ENCODE measurements at regions not wholly inside any gene's neighbourhood (a gene's known extent, or its start where the extent isn't known, plus 50 kb on each side); places are given as distances from the start of the nearest gene placed in this dataset.

DNA sequence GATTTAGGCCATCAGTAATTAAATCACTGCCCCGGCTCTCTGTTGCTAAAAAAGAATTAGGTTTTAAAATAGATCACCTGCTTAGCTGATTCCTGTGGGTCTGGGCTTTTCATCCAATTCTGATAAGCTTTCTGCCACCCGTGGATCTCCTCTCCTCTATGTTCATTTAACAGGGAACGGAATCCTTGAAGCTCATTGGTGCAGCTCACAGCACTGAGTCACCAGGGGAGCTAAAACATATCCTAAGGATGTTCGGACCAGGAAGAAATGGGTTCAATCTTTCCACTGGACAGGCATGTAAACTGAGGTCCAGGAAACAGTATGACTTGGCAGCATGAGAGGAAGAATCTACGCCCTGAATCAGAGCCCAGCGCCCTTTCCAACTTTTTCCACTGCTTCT, 267.1 kb upstream of the GRIA1 start:
- Histone ChIP-seq H3K4me3 (no peak overlapping the region), H3K27ac (no peak overlapping the region), H3K9me3 (no peaks in the 10 kb centered on the region), H3K4me1 (no peaks in the 10 kb centered on the region), H3K36me3 (no peaks in the 10 kb centered on the region), H3K27me3 (no peaks in the 10 kb centered on the region)
- TF ChIP-seq, protein P1, sequence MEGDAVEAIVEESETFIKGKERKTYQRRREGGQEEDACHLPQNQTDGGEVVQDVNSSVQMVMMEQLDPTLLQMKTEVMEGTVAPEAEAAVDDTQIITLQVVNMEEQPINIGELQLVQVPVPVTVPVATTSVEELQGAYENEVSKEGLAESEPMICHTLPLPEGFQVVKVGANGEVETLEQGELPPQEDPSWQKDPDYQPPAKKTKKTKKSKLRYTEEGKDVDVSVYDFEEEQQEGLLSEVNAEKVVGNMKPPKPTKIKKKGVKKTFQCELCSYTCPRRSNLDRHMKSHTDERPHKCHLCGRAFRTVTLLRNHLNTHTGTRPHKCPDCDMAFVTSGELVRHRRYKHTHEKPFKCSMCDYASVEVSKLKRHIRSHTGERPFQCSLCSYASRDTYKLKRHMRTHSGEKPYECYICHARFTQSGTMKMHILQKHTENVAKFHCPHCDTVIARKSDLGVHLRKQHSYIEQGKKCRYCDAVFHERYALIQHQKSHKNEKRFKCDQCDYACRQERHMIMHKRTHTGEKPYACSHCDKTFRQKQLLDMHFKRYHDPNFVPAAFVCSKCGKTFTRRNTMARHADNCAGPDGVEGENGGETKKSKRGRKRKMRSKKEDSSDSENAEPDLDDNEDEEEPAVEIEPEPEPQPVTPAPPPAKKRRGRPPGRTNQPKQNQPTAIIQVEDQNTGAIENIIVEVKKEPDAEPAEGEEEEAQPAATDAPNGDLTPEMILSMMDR (IDR thresholded peaks at IDR 0.05), result no peak
- TF ChIP-seq POLR2A (IDR thresholded peaks at IDR 0.05), result no peak
- no peak for TF ChIP-seq POLR2AphosphoS5 (IDR thresholded peaks at IDR 0.05)
- no peak for TF ChIP-seq EP300 (IDR thresholded peaks at IDR 0.05; ENCODE audit: low read depth)
- DNase-seq, result no peak
- intact Hi-C loops (cut with DNase I; ENCODE audit: low total_unique reads), result no loop called here
- in situ Hi-C loops (cut with MboI; ENCODE audit: low pct_ligation_motif_present in 1 of 4, low pct_unique_long_range_greater_than_20kb in 1 of 4, low sequenced_read_pairs in 3 of 4), result no loop called here
- 78 to 85% methylated on average over 5 to 6 of the region's 6 CpGs for WGBS, 2 donors (ENCODE audit: low coverage in 1 of 2)

GRCh38 chr5:153224651-153225050, 265.8 kb upstream of the GRIA1 start:
- no peak overlapping the region for H3K27ac ChIP-seq
- no peak for TF ChIP-seq EP300 (IDR thresholded peaks at IDR 0.05; ENCODE audit: low read depth)
- no peak for TF ChIP-seq POLR2AphosphoS5 (IDR thresholded peaks at IDR 0.05)
- no peaks in the 10 kb centered on the region for H3K27me3 ChIP-seq
- H3K4me1 ChIP-seq, result no peaks in the 10 kb centered on the region
- H3K4me3 ChIP-seq, result no peak overlapping the region
- in situ Hi-C loops (cut with MboI; ENCODE audit: low pct_ligation_motif_present in 1 of 4, low pct_unique_long_range_greater_than_20kb in 1 of 4, low sequenced_read_pairs in 3 of 4) (no loop called here), intact Hi-C loops (cut with DNase I; ENCODE audit: low total_unique reads) (no loop called here)
- DNase-seq, result no peak
- H3K36me3 ChIP-seq, result no peaks in the 10 kb centered on the region
- no peaks in the 10 kb centered on the region for H3K9me3 ChIP-seq

- 51 to 64% methylated on average over 2 of the region's 2 CpGs for WGBS, 2 donors (ENCODE audit: low coverage in 1 of 2)
- Histone ChIP-seq H3K27me3 (no peaks in the 10 kb centered on the region), H3K9me3 (no peaks in the 10 kb centered on the region), H3K27ac (no peak overlapping the region), H3K4me3 (no peak overlapping the region), H3K36me3 (no peaks in the 10 kb centered on the region), H3K4me1 (no peaks in the 10 kb centered on the region)
- DNase-seq, result no peak
- intact Hi-C loops (cut with DNase I; ENCODE audit: low total_unique reads), result no loop called here
- TF ChIP-seq POLR2AphosphoS5 (IDR thresholded peaks at IDR 0.05), result no peak
- TF ChIP-seq, protein P1 (IDR thresholded peaks at IDR 0.05), result no peak
- in situ Hi-C loops (cut with MboI; ENCODE audit: low pct_ligation_motif_present in 1 of 4, low pct_unique_long_range_greater_than_20kb in 1 of 4, low sequenced_read_pairs in 3 of 4), result no loop called here
Measured at GRCh38 chr5:153233933-153234332, 256.5 kb upstream of the GRIA1 start.

- no peaks in the 10 kb centered on the region for H3K9me3 ChIP-seq
- no peaks in the 10 kb centered on the region for H3K27me3 ChIP-seq
- no peak overlapping the region for H3K4me3 ChIP-seq
- intact Hi-C loops (cut with DNase I; ENCODE audit: low total_unique reads), result no loop called here
- TF ChIP-seq, protein P1 (IDR thresholded peaks at IDR 0.05), result no peak
- H3K27ac ChIP-seq, result no peak overlapping the region
- WGBS, 2 donors (ENCODE audit: low coverage in 1 of 2), result 62 to 67% methylated on average over 3 of the region's 3 CpGs
- no peaks in the 10 kb centered on the region for H3K4me1 ChIP-seq
- in situ Hi-C loops (cut with MboI; ENCODE audit: low pct_ligation_motif_present in 1 of 4, low pct_unique_long_range_greater_than_20kb in 1 of 4, low sequenced_read_pairs in 3 of 4), result no loop called here
- no peak for DNase-seq
- H3K36me3 ChIP-seq, result no peaks in the 10 kb centered on the region
Measured at GRCh38 chr5:153236319-153236718, 254.2 kb upstream of the GRIA1 start.

- Histone ChIP-seq H3K4me3 (no peak overlapping the region), H3K27me3 (no peaks in the 10 kb centered on the region), H3K9me3 (no peaks in the 10 kb centered on the region), H3K36me3 (no peaks in the 10 kb centered on the region), H3K4me1 (no peaks in the 10 kb centered on the region), H3K27ac (no peak overlapping the region)
- no peak for DNase-seq
- intact Hi-C loops (cut with DNase I; ENCODE audit: low total_unique reads) (no loop called here), in situ Hi-C loops (cut with MboI; ENCODE audit: low pct_ligation_motif_present in 1 of 4, low pct_unique_long_range_greater_than_20kb in 1 of 4, low sequenced_read_pairs in 3 of 4) (no loop called here)
- TF ChIP-seq POLR2AphosphoS5 (IDR thresholded peaks at IDR 0.05) (no peak), EP300 (IDR thresholded peaks at IDR 0.05; ENCODE audit: low read depth) (no peak), POLR2A (IDR thresholded peaks at IDR 0.05) (no peak)
- TF ChIP-seq, protein P1 (IDR thresholded peaks at IDR 0.05), result no peak
- WGBS, 2 donors (ENCODE audit: low coverage in 1 of 2), result 36 to 69% methylated on average over 1 of the region's 1 CpG
Measured at GRCh38 chr5:153237671-153238332, 252.7 kb upstream of the GRIA1 start.
